Cardiac muscle cell (in vitro differentiated cells and primary cell): ENCODE measurements at regions not wholly inside any gene's neighbourhood (a gene's known extent, or its start where the extent isn't known, plus 50 kb on each side); places are given as distances from the start of the nearest gene placed in this dataset.

Source experiments
- DNase-seq, 2 donors: peaks; one replicate each; pipeline versions ENCODE4 v3.0.0 to v3.0.0-alpha.2; 2010 to 2017; ENCODE audit warnings: low read depth in 1 of 2, low spot score in 1 of 2
- H3K27ac ChIP-seq: fragments of 200-600 bp; sonication (generic); 2 replicates; pipeline ENCODE4 v1.5.1; 2016
- H3K27me3 ChIP-seq: fragments of 200-600 bp; sonication (generic); 2 replicates; pipeline ENCODE4 v1.6.0; 2016; ENCODE audit warnings: control low read depth
- H3K36me3 ChIP-seq: fragments of 200-600 bp; sonication (generic); 2 replicates; pipeline ENCODE4 v1.5.1; 2016; ENCODE audit warnings: control low read depth
- H3K4me1 ChIP-seq: fragments of 200-600 bp; sonication (generic); 2 replicates; pipeline ENCODE4 v1.8.1; 2017; ENCODE audit warnings: low read depth, mild to moderate bottlenecking, mixed run types
- H3K4me3 ChIP-seq: fragments of 200-600 bp; sonication (generic); 2 replicates; pipeline ENCODE4 v1.5.1; 2016; ENCODE audit warnings: mild to moderate bottlenecking
- H3K9me3 ChIP-seq: fragments of 200-600 bp; sonication (generic); 2 replicates; pipeline ENCODE4 v1.5.1; 2017; ENCODE audit warnings: low read depth, mild to moderate bottlenecking, control low read depth
- TF ChIP-seq, protein P1 (sequence below): IDR thresholded peaks from 2 replicates; pipeline ENCODE4 v1.5.1; 2012; ENCODE audit warnings: low read depth, mild to moderate bottlenecking, low read length

DNA sequence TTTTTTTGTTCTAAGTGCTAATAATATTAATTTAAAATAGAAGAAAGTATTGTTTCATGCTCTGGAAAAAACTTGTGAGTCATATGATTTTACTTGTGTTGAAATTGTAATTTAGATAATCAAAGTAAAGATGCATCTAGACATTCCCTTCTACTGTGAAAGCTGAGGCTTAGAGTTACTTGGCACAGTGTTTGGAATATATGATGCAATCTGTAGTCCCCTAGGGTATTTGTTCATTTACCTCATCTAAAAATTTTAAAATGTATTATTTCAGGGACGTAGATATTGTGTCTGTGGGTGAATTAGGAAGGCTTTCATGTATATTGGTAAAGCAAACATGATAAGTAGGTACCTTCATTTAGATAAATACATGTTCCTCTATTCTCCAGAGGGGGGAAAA, 793.5 kb upstream of the CNTN5 start:
- peak in 1 of 2 donors; percentile 85 for DNase-seq
- TF ChIP-seq, protein P1, sequence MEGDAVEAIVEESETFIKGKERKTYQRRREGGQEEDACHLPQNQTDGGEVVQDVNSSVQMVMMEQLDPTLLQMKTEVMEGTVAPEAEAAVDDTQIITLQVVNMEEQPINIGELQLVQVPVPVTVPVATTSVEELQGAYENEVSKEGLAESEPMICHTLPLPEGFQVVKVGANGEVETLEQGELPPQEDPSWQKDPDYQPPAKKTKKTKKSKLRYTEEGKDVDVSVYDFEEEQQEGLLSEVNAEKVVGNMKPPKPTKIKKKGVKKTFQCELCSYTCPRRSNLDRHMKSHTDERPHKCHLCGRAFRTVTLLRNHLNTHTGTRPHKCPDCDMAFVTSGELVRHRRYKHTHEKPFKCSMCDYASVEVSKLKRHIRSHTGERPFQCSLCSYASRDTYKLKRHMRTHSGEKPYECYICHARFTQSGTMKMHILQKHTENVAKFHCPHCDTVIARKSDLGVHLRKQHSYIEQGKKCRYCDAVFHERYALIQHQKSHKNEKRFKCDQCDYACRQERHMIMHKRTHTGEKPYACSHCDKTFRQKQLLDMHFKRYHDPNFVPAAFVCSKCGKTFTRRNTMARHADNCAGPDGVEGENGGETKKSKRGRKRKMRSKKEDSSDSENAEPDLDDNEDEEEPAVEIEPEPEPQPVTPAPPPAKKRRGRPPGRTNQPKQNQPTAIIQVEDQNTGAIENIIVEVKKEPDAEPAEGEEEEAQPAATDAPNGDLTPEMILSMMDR = no peak
- Histone ChIP-seq H3K27me3 (no peaks in the 10 kb centered on the region), H3K4me1 (no peaks in the 10 kb centered on the region), H3K4me3 (no peak overlapping the region), H3K9me3 (no peaks in the 10 kb centered on the region), H3K36me3 (no peaks in the 10 kb centered on the region), H3K27ac (no peak overlapping the region)

DNA sequence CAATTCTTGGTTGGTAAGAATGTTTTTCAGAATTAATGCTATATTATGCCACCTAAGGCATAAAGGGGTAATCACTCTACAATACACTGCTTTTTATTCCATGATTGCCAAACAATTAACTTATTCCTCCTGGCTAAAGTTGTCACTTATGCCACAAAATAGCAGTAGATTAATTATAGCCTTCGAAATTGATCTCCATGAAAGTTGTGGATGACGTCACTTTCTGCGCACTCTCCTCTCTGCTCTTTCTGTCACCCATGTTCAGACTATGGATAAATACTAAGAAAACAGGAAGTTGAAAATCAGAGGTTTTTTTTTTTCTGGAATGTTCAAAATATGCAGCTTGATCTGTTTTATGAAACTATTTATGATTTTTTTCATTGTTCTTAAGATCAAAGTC, 790.1 kb upstream of the CNTN5 start:
- TF ChIP-seq, protein P1 = no peak
- no peaks in the 10 kb centered on the region for H3K27me3 ChIP-seq
- no peak overlapping the region for H3K27ac ChIP-seq

DNA sequence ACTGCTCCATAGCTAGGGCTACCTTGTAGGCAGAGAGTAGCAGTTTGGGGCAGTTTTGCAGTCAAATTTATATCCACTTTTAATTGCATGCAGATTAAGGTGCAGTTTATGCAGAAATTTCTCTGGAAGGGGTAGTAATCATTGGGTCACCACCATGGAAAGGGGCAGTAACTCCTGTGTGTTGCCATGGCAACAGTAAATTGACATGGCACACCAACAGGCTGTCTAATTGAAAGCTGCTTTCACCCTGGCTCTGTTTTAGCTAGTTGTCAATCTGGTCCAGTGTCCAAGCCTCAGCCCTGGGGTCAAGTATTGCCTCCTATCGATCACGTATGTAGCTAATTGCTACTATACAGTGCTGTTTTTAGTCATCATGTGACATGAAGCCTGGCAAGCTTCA, 786.1 kb upstream of the CNTN5 start:
- peak in 1 of 2 donors; percentile 3 for DNase-seq
- H3K27me3 ChIP-seq = no peaks in the 10 kb centered on the region
- H3K36me3 ChIP-seq = no peaks in the 10 kb centered on the region
- no peaks in the 10 kb centered on the region for H3K4me1 ChIP-seq
- no peak overlapping the region for H3K27ac ChIP-seq
- TF ChIP-seq, protein P1 = no peak
- H3K4me3 ChIP-seq = no peak overlapping the region
- H3K9me3 ChIP-seq = no peaks in the 10 kb centered on the region

More for the DNA sequence above, 790.1 kb upstream of the CNTN5 start:
- no peak overlapping the region for H3K4me3 ChIP-seq
- no peaks in the 10 kb centered on the region for H3K4me1 ChIP-seq
- no peaks in the 10 kb centered on the region for H3K36me3 ChIP-seq
- H3K9me3 ChIP-seq = no peaks in the 10 kb centered on the region
- no peak for DNase-seq

DNA sequence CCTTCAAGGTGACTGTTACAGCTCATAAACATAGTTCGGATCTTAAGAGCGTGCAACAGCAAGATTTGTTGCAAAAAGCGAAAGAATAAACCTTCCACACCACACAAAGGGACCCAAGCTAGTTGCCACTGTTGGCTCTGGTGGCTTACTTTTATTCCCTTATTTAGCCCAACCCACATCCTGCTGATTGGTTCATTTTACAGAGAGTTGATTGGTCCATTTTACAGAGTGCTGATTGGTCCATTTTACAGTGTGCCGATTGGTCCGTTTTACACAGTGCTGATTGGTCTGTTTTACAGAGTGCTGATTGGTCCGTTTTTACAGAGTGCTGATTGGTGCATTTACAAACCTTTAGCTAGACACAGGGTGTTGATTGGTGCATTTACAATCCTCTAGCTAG, 776.9 kb upstream of the CNTN5 start:
- no peak for DNase-seq
- Histone ChIP-seq H3K9me3 (no peaks in the 10 kb centered on the region), H3K4me3 (no peak overlapping the region), H3K27ac (no peak overlapping the region), H3K36me3 (no peaks in the 10 kb centered on the region), H3K4me1 (no peaks in the 10 kb centered on the region), H3K27me3 (no peaks in the 10 kb centered on the region)
- TF ChIP-seq, protein P1 = no peak

DNA sequence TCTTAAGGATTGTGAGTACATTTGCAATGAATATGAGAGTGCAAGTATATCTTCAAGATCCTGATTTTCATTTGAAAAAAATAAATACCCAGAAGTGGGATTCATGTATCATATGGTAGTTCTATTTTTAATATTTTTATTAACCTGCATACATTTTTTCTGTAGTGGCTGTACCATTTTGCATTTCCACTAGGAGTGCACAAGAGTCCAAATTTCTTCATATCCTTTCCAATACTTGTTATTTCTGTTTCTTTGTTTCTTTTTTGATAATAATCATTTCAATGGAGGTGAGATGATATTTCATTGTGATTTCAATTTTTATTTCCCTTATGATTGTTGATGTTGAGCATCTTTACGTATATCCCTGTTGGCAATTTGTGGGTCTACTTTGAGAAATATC, 759.8 kb upstream of the CNTN5 start:
- H3K4me1 ChIP-seq = no peaks in the 10 kb centered on the region
- H3K9me3 ChIP-seq = no peaks in the 10 kb centered on the region
- no peaks in the 10 kb centered on the region for H3K27me3 ChIP-seq
- TF ChIP-seq, protein P1 = peak; percentile 37
- H3K4me3 ChIP-seq = no peak overlapping the region
- no peak for DNase-seq
- H3K27ac ChIP-seq = no peak overlapping the region
- H3K36me3 ChIP-seq = no peaks in the 10 kb centered on the region
